ENCODE measurements at regions not wholly inside any gene's neighbourhood (a gene's known extent, or its start where the extent isn't known, plus 50 kb on each side); places are given as distances from the start of the nearest gene placed in this dataset.

DNA sequence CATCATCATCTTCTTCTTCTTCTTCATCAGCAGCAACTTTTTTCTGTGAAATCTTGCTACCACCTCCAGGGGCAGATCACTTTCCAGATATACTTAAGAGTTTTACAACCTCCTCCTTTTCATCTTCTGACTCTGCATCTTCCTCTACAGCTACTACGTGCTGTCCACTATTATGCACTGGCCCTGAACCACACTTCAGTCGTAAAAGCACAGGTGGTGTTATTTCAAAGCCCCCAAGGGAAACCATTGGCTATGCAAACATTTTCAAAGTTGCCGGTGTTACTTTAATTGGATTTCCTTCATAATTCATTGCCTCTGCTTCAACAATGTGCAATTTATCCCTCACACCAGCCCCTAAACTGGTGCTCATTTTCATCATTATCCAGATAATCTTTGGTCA is 75.0 kb downstream of the POLR1D start:
- peaks cover 9 to 16% (median 14%) of the 10 kb centered on the region in 3 donors for H3K4me1 Mint-ChIP-seq
- no peak overlapping the region for H3K4me3 Mint-ChIP-seq
- no peak for ATAC-seq (replicated peaks in 1 of 4)
- no peak for DNase-seq
- Histone ChIP-seq H3K36me3 (ENCODE audit: control insufficient read depth in 2 of 2, extremely low read depth in 1 of 2, insufficient read depth in 1 of 2, low read length in 1 of 2) (no peaks in the 10 kb centered on the region), H3K4me3 (ENCODE audit: control insufficient read depth in 1 of 2, extremely low read depth in 1 of 2, low read length in 1 of 2) (no peak overlapping the region), H3K27ac (ENCODE audit: low read length) (no peak overlapping the region), H3K27me3 (replicated peaks in 1 of 2; ENCODE audit: control insufficient read depth in 2 of 2, extremely low read depth in 1 of 2, insufficient read depth in 2 of 2, low read length in 1 of 2) (peaks cover 0 to 2% of the 10 kb centered on the region in 2 experiments), H3K9me3 (no peaks in the 10 kb centered on the region), H3K4me1 (ENCODE audit: control insufficient read depth in 1 of 2, extremely low read depth in 1 of 2, insufficient read depth in 2 of 2, low read length in 2 of 2) (peaks cover 0 to 3% of the 10 kb centered on the region in 2 experiments)
- 84% methylated on average over 3 of the region's 3 CpGs for WGBS (ENCODE audit: insufficient coverage)
- H3K9me3 Mint-ChIP-seq, result peaks cover 7 to 23% (median 8%) of the 10 kb centered on the region in 3 donors
- CTCF ChIA-PET, result no interaction called here
- H3K27me3 Mint-ChIP-seq, result peaks cover 8 to 18% of the 10 kb centered on the region in 2 donors
- H3K36me3 Mint-ChIP-seq, result no peaks in the 10 kb centered on the region
- H3K27ac Mint-ChIP-seq, result no peak overlapping the region
- POLR2A ChIA-PET, result no interaction called here

DNA sequence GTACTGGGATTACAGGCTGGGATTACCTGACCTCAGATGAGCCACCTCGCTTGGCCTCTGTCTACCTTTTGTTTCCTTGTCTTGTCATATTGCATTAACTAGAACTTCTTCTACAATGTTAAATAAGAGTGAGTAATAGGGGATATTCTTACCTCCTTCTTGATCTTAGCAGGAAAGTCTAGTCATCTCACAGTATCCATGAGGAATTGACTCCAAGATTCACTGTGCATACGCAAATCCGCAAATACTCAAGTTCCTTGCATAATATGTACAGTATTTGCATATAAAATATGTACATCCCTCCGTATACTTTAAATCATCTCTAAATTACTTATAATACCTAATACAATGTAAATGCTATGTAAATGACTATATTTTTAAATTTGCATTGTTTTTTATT is 78.3 kb downstream of the POLR1D start:
- Histone ChIP-seq H3K36me3 (ENCODE audit: control insufficient read depth in 2 of 2, extremely low read depth in 1 of 2, insufficient read depth in 1 of 2, low read length in 1 of 2) (no peaks in the 10 kb centered on the region), H3K4me1 (ENCODE audit: control insufficient read depth in 1 of 2, extremely low read depth in 1 of 2, insufficient read depth in 2 of 2, low read length in 2 of 2) (peaks cover 0 to 3% of the 10 kb centered on the region in 2 experiments), H3K4me3 (ENCODE audit: control insufficient read depth in 1 of 2, extremely low read depth in 1 of 2, low read length in 1 of 2) (no peak overlapping the region), H3K27me3 (replicated peaks in 1 of 2; ENCODE audit: control insufficient read depth in 2 of 2, extremely low read depth in 1 of 2, insufficient read depth in 2 of 2, low read length in 1 of 2) (peaks cover 0 to 2% of the 10 kb centered on the region in 2 experiments), H3K9me3 (no peaks in the 10 kb centered on the region), H3K27ac (ENCODE audit: low read length) (no peak overlapping the region)
- WGBS (ENCODE audit: insufficient coverage), result no CpG with 5 or more reads among the region's 4 CpGs
- DNase-seq (no peak), ATAC-seq (replicated peaks in 1 of 4) (no peak)
- Mint-ChIP-seq H3K9me3 (peaks cover 22 to 24% (median 24%) of the 10 kb centered on the region in 3 donors), H3K36me3 (peaks cover 14% of the 10 kb centered on the region), H3K27me3 (peaks cover 5 to 29% of the 10 kb centered on the region in 2 donors), H3K27ac (no peak overlapping the region), H3K4me1 (peaks cover 14 to 20% (median 14%) of the 10 kb centered on the region in 3 donors), H3K4me3 (no peak overlapping the region)
- ChIA-PET POLR2A (no interaction called here), CTCF (no interaction called here)

DNA sequence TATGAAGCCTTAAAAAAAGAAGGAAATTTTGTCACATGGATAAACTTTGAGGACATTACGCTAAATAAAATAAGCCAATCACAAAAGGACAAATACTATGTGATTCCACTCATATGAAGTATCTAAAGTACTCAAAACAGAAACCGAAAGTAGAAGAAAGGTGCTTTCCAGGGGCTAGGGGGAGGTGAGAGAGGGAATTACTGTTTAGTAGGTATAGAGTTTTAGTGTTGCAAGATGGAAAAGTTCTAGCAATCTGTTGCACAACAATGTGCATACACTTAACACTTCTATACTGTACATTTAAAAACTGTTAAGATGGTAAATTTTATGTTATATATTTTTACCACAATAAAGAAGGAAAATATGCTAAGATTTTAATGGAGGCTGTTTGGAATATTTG is 83.0 kb downstream of the POLR1D start:
- H3K9me3 Mint-ChIP-seq, result peaks cover 19 to 36% (median 33%) of the 10 kb centered on the region in 3 donors
- H3K27ac Mint-ChIP-seq, result no peak overlapping the region
- peaks cover 17 to 34% of the 10 kb centered on the region in 2 donors for H3K27me3 Mint-ChIP-seq
- DNase-seq, result peak in 1 of 35 experiments; percentile 21
- H3K4me1 ChIP-seq (ENCODE audit: control insufficient read depth in 1 of 2, extremely low read depth in 1 of 2, insufficient read depth in 2 of 2, low read length in 2 of 2), result no peaks in the 10 kb centered on the region
- CTCF ChIA-PET, result no interaction called here
- H3K27ac ChIP-seq (ENCODE audit: low read length), result no peak overlapping the region
- peaks cover 0 to 9% of the 10 kb centered on the region in 2 experiments for H3K27me3 ChIP-seq (replicated peaks in 1 of 2; ENCODE audit: control insufficient read depth in 2 of 2, extremely low read depth in 1 of 2, insufficient read depth in 2 of 2, low read length in 1 of 2)
- H3K36me3 Mint-ChIP-seq, result peaks cover 17% of the 10 kb centered on the region
- H3K4me3 Mint-ChIP-seq, result no peak overlapping the region
- no peaks in the 10 kb centered on the region for H3K36me3 ChIP-seq (ENCODE audit: control insufficient read depth in 2 of 2, extremely low read depth in 1 of 2, insufficient read depth in 1 of 2, low read length in 1 of 2)
- H3K4me1 Mint-ChIP-seq, result peaks cover 0 to 5% (median 4%) of the 10 kb centered on the region in 3 donors
- no peaks in the 10 kb centered on the region for H3K9me3 ChIP-seq
- no CpG with 5 or more reads among the region's 2 CpGs for WGBS (ENCODE audit: insufficient coverage)
- POLR2A ChIA-PET, result no interaction called here
- no peak overlapping the region for H3K4me3 ChIP-seq (ENCODE audit: control insufficient read depth in 1 of 2, extremely low read depth in 1 of 2, low read length in 1 of 2)
- ATAC-seq (replicated peaks in 1 of 4), result peak in 1 of 4 experiments; percentile 43

DNA sequence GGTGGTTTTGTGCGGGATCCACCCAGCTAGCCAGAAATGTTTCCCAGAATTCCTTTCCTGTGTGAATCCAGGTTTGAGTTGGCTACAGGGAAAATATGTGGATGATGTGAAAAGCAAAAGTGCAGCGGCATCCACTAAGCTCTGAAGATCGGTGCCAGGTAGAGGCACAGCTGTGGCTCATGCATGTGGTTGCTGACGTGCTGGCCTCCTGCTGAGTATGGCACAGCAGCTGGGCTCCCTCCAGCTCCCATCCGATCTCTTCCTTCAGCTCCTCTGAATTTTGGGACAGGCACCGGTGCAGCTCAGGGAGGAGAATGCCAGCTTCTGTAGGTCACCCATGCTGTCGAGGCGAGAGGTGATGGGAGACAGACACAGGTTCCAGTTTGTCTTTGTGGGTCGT is 84.0 kb upstream of the GSX1 start:
- ChIA-PET POLR2A (no interaction called here), CTCF (no interaction called here)
- H3K27me3 Mint-ChIP-seq, result peaks cover 17 to 26% of the 10 kb centered on the region in 2 donors
- Histone ChIP-seq H3K9me3 (no peaks in the 10 kb centered on the region), H3K27me3 (replicated peaks in 1 of 2; ENCODE audit: control insufficient read depth in 2 of 2, extremely low read depth in 1 of 2, insufficient read depth in 2 of 2, low read length in 1 of 2) (peaks cover 0 to 7% of the 10 kb centered on the region in 2 experiments), H3K27ac (ENCODE audit: low read length) (no peak overlapping the region), H3K4me3 (ENCODE audit: control insufficient read depth in 1 of 2, extremely low read depth in 1 of 2, low read length in 1 of 2) (no peak overlapping the region), H3K36me3 (ENCODE audit: control insufficient read depth in 2 of 2, extremely low read depth in 1 of 2, insufficient read depth in 1 of 2, low read length in 1 of 2) (no peaks in the 10 kb centered on the region), H3K4me1 (ENCODE audit: control insufficient read depth in 1 of 2, extremely low read depth in 1 of 2, insufficient read depth in 2 of 2, low read length in 2 of 2) (no peaks in the 10 kb centered on the region)
- H3K27ac Mint-ChIP-seq, result no peak overlapping the region
- WGBS (ENCODE audit: insufficient coverage), result 87% methylated on average over 9 of the region's 9 CpGs
- peaks cover 12% of the 10 kb centered on the region for H3K36me3 Mint-ChIP-seq
- DNase-seq (no peak), ATAC-seq (replicated peaks in 1 of 4) (no peak)
- no peak overlapping the region for H3K4me3 Mint-ChIP-seq
- peaks cover 9 to 25% (median 24%) of the 10 kb centered on the region in 3 donors for H3K9me3 Mint-ChIP-seq
- H3K4me1 Mint-ChIP-seq, result peaks cover 0 to 5% (median 4%) of the 10 kb centered on the region in 3 donors

DNA sequence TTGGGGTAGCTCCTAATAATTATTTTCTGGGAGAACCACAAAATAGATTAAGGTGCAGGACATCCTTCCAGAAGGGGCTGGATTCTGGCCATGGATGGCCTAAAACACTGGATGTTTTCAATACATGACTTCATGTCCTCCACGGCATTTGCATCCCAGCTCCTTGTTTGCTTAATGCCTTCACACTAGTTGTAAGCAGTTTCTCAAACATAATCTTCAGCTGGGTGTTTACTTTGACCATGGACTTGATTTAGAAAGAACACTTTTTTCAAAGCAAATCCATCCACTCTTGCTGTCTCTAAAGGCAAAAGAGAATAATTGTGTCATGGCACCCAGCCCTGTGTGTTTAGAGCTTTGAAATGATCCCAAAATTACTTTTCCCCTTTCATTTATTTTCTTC is 82.5 kb upstream of the GSX1 start:
- H3K27me3 ChIP-seq (replicated peaks in 1 of 2; ENCODE audit: control insufficient read depth in 2 of 2, extremely low read depth in 1 of 2, insufficient read depth in 2 of 2, low read length in 1 of 2), result peaks cover 0 to 8% of the 10 kb centered on the region in 2 experiments
- no peaks in the 10 kb centered on the region for H3K4me1 ChIP-seq (ENCODE audit: control insufficient read depth in 1 of 2, extremely low read depth in 1 of 2, insufficient read depth in 2 of 2, low read length in 2 of 2)
- WGBS (ENCODE audit: insufficient coverage), result no CpG with 5 or more reads among the region's 1 CpG
- H3K9me3 ChIP-seq, result no peaks in the 10 kb centered on the region
- H3K4me3 ChIP-seq (ENCODE audit: control insufficient read depth in 1 of 2, extremely low read depth in 1 of 2, low read length in 1 of 2), result no peak overlapping the region
- no peaks in the 10 kb centered on the region for H3K36me3 ChIP-seq (ENCODE audit: control insufficient read depth in 2 of 2, extremely low read depth in 1 of 2, insufficient read depth in 1 of 2, low read length in 1 of 2)
- no peak for DNase-seq
- Mint-ChIP-seq H3K36me3 (peaks cover 4% of the 10 kb centered on the region), H3K9me3 (peaks cover 0 to 14% (median 11%) of the 10 kb centered on the region in 3 donors), H3K27me3 (peaks cover 17 to 26% of the 10 kb centered on the region in 2 donors), H3K27ac (no peak overlapping the region), H3K4me3 (no peak overlapping the region), H3K4me1 (peaks cover 0 to under 1% (median 0%) of the 10 kb centered on the region in 3 donors)
- CTCF ChIA-PET, result interaction anchor here in 1 of 2 donors (0.9 kb wide), 1 partner anchor 725 kb away, joined by 3 read pairs; no protein-coding TSS in a partner anchor
- no peak for ATAC-seq (replicated peaks in 1 of 4)
- POLR2A ChIA-PET, result no interaction called here
- H3K27ac ChIP-seq (ENCODE audit: low read length), result no peak overlapping the region

DNA sequence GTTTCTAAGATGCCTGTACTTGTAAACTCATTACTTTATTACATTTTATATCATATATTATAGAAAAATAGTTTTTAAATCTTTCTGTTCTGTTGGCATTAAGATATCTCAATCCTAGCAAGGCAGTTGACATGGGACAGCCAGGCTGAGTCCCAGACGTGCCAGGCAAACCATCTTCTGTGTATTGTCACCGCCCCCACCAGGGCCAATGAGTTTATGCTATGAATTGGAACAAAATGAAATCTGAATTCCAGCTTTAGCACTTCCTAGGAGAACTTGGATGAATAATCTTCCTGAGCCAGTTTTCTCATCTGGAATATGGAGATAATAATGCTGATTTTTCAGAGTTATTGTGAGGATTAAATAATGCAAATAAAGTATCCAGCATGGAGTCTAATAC is 79.9 kb upstream of the GSX1 start:
- no peaks in the 10 kb centered on the region for H3K4me1 ChIP-seq (ENCODE audit: control insufficient read depth in 1 of 2, extremely low read depth in 1 of 2, insufficient read depth in 2 of 2, low read length in 2 of 2)
- no peaks in the 10 kb centered on the region for H3K9me3 Mint-ChIP-seq
- no peaks in the 10 kb centered on the region for H3K36me3 Mint-ChIP-seq
- H3K27ac Mint-ChIP-seq, result no peak overlapping the region
- POLR2A ChIA-PET, result no interaction called here
- DNase-seq, result peak in 20 of 35 experiments; percentile 3 to 37 (median 10)
- H3K4me3 ChIP-seq (ENCODE audit: control insufficient read depth in 1 of 2, extremely low read depth in 1 of 2, low read length in 1 of 2), result no peak overlapping the region
- no peaks in the 10 kb centered on the region for H3K4me1 Mint-ChIP-seq
- H3K4me3 Mint-ChIP-seq, result no peak overlapping the region
- WGBS (ENCODE audit: insufficient coverage), result 44% methylated on average over 2 of the region's 2 CpGs
- no peak overlapping the region for H3K27ac ChIP-seq (ENCODE audit: low read length)
- no peaks in the 10 kb centered on the region for H3K9me3 ChIP-seq
- CTCF ChIA-PET, result interaction anchor here in 1 of 2 donors (0.5 kb wide), 1 partner anchor 33 kb away, joined by 3 read pairs; no protein-coding TSS in a partner anchor
- H3K27me3 ChIP-seq (replicated peaks in 1 of 2; ENCODE audit: control insufficient read depth in 2 of 2, extremely low read depth in 1 of 2, insufficient read depth in 2 of 2, low read length in 1 of 2), result peaks cover 0 to 15% of the 10 kb centered on the region in 2 experiments
- ATAC-seq (replicated peaks in 1 of 4), result peak in 2 of 4 experiments; percentile 48 to 56
- no peaks in the 10 kb centered on the region for H3K36me3 ChIP-seq (ENCODE audit: control insufficient read depth in 2 of 2, extremely low read depth in 1 of 2, insufficient read depth in 1 of 2, low read length in 1 of 2)
- H3K27me3 Mint-ChIP-seq, result peaks cover 14 to 21% of the 10 kb centered on the region in 2 donors

All from T-cell (primary cell).